ENCODE measurements at regions not wholly inside any gene's neighbourhood (a gene's known extent, or its start where the extent isn't known, plus 50 kb on each side); places are given as distances from the start of the nearest gene placed in this dataset.

DNA sequence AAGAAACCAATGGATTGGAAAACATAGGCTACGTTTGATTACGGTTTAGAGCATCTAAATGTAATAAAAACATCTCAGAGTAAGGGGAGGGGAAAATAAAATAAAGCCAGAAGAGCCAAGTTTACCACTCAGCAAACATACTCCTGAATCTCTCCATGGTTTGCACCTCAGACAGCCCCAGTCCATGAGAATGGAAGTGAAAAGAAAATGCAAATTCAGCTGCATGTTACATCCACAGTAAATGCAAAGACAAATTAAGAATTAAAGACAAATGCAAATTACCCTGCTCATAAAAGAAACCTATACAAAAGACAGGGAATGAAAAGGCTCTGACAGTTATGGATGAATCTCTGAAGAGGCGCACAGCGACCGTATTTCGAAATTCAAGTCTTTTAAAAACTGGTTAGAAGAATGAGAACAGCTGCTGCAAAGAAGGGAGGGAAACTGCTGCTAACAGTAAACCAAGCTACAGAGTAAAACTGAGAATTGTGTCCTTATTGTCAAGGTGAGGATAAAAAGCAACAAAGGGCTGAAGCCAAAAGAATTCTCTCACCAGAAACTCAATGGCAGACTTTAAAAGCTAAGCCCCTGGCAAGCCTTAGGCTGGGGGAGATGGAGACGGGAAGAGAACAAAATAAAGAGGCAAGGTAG, 197.9 kb upstream of the ACVR2A start:
- no peak for DNase-seq

DNA sequence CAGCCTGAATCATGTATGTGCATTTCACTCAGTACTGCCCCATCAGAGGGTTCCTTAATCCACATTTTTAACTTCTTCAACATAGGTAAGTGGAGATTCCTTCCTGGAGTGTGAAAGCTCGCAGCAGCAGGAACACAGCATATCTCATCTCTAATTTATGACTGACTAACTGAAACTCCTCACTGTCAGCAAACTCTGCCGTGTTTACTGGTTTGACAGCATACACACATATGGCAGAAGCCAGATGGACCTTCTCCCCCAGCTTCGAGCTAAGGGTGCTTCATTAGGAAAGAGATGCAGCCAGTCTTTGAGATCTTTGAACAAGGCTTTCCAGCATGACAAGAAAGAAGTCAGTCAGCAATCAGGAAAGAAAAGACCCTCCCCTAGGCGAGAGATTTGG, 200.3 kb upstream of the ACVR2A start:
- no peak for DNase-seq

GRCh38 chr2:147642765-147643164, 202.1 kb upstream of the ACVR2A start:
- DNase-seq: no peak

DNA sequence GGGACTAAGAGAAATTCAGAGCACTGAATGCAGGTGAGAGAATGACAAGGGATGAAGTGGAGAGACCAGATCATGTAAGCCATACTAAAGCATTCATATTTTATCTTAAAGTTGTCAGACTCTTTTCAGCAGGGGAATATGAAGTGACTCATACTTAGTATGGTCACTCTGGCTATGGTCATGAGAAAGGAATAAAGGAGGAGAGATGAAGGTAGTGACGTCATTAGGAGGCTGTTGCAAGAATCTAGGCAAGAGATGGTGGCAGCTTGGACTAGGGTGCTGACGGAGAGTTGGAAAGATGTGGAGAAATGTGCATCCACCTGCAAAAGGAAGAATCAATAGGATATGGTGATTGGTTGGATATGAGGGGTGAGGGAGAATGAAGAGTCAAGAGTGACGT, 203.2 kb upstream of the ACVR2A start:
- DNase-seq: no peak

DNA sequence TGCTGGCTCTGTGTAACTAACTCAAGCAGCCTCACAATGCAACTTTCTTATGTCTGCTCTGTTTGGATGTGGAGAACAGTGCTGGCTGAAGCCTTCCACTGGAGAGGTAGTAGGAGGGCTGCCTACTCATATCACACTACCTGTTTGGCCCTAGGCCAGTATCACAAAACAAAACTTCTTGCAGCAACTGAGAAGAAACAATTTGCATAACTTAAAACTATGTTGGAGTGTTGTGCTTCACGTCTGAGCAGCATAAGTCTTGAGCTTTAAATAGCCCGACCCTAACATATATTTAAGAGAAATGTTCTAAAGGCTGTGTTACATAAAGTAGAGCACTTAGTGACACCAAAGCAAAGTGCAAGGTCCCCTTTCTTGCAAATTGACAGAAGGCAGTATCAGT, 204.9 kb upstream of the ACVR2A start:
- DNase-seq: no peak

DNA sequence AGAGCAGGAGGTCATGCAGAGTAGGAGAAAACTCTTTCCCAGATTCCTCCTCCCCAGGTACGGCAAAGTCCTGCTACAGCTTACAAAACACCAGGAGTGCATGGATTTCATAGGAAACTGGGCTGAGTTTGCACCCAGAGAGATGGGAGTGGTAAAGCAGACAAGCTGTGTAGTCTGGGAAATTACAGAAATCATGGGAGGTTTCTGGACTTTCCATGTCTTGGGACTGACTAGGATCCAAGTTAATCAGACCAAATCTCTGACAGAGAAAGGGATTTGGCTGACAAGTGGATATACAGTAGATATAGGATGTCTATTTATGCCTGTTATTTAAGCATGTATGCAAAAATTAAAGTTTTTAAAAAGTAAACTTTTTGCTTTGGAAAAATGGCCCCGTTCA, 205.4 kb upstream of the ACVR2A start:
- no peak for DNase-seq

DNA sequence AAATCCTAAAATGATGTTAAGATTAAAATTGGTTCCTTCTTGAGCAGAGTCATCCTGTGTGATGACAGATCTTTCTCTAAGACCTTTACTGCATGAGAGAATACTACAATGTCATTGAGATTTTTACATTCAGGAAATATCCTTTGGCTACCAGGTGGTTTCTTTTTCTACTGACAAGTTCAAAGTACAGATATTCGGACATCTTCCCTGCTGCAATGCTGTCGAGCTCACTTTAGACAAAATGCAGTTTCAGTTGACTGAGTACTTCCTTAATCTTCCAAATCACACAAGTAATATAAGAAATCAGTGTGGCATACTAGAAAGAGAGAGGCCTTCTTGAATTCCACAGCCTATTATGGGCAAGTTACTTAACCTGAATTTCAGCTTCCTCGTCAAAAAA, 207.9 kb upstream of the ACVR2A start:
- no peak for DNase-seq

DNA sequence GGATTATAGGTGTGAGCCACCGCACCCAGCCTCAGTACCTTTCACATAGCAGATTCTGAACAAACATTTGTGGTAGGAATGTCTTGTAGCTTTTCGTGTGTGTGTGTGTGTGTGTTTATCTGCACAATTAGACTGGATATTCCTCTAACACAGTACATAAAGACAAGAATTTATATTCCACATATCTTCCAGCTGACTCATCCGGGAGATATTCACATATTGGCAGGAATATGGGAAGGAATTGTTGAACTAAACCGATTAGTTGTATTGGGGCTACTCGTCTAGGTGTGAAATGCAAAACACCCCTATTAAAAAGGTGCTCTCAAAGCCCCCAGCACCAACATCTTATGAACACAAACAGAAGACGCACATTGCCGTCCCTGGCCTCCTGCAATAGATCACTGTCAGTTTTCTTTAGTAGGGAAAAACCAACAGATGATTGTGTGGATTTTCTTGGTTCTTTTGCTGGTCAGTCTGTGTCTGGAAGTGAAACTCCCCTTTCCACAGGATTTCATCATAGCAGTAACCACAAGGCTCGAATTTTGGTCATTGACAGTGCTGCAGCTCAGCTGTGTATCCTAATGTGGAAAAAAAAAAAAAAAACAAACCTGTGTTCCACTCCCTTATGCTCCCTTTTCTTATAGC, 208.5 kb upstream of the ACVR2A start:
- DNase-seq: no peak

DNA sequence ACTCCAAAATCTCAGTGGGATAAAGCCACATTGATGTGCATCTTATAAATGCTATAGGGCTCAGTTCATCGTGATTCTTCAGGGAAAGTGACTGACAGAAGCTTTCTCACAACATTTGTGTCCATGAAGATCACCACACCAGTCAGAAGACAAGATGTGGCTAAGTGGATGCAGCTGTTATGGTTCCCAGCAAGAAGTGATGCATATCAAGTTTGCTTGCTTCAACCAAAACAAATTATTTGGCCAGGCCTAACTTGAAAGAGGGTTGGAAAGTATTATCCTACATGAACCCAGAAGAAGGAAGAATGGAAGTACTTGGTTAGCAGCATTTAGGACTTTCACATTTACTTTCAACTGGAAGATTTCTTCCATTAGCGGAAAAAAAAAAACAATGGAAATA, 210.0 kb upstream of the ACVR2A start:
- no peak for DNase-seq

DNA sequence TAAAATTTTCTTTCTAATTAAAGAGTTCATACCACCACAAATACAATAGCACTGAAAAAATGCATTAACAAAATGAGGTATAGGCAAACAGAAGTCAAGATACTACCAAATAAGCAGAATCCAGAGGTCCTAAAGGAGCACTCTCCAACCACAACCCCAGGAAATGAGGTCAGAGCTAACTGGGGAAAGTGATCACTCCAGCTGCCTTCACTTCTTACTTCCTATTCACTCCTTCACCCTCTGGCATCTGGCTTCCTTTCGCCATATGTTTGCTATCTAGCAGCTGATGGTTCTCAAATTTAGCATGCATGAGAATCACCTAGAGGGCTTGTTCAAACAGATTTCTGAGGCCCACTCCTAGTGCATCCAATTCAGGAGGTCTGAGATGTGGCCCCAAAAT, 212.6 kb upstream of the ACVR2A start:
- no peak for DNase-seq

DNA sequence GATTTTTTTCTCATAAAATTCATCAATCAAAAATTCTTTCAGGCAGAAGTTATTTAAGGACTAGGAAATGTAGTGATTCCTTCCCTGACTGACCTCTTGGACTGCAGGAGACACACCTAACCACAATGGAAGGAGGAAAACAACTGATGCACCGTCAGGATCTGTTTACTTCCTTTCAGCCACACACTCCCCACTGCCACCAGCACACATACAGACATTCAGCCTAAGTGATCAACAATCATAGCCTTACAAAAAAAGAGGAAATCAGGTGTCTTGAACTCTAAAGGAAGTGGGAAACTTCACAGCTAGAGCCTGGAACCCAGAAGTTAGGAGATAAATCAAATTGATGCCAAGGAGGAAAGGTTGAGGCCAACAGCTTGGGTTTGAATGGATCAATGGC, 213.5 kb upstream of the ACVR2A start:
- DNase-seq: peak; percentile 14

DNA sequence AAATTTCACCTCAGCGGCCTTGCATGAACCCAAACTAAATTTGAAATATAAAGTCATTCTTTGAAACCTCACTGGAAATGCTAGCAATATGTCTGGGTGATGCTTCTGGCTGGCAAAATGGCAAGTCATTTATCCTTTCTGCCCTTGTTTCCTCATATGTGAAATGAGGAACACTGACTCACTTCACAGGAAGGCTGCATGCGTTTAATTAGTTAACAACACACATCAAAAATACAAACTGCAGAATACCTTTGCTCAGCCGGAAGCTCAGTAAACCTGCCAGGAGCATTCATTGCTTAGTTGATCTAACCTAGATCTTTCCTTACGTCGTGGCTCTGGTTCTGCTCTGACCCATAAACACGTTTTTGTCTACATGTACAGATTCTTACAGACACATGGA, 214.2 kb upstream of the ACVR2A start:
- DNase-seq: peak; percentile 7

DNA sequence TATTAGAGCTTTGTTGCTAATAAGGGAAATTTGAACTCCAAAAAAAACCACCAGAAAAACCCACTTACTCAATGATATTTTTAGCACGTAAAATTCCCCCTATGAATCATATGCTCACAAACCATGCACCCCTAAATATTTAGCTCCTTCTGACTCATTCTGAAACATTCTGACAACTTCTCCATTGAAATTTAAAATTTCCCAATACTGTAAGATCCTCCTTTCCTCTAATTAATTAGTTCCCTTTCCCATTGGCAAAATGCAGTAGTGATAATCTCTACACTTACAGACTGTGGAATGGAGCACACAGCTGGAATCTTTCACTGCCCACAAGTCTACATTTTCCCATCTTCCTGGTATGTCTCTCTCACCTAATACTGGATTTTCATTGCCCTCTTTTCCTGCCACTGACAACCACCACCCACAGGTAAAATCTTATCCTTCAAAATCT, 215.8 kb upstream of the ACVR2A start:
- peak; percentile 5 for DNase-seq

- peak; percentile 33 for DNase-seq
These were observed 221.5 kb upstream of the ACVR2A start for GRCh38 chr2:147623328-147623727.

GRCh38 chr2:147621656-147622197, 223.1 kb upstream of the ACVR2A start:
- no peak for DNase-seq

GRCh38 chr2:147619808-147620207, 225.0 kb upstream of the ACVR2A start:
- no peak for DNase-seq

DNA sequence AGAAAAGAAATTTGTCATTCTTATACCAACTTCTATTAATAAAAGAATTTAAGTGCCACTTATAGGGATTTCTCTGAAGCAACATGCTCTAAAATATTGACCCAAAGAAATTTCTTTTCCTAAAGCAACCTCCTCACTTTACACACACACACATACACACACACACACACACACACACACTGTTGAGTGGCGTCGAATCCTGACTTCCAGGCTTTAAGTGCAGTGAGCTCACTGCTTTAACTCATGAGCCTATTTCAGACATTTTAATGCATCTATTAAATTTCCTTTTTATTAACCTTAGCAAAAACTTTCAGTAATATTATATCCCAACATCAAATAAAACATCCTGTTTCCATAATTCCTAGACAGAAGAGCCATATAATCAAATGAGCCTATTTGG, 229.1 kb upstream of the ACVR2A start:
- no peak for DNase-seq

- no peak for DNase-seq
These were observed 229.8 kb upstream of the ACVR2A start for GRCh38 chr2:147614979-147615470.

DNA sequence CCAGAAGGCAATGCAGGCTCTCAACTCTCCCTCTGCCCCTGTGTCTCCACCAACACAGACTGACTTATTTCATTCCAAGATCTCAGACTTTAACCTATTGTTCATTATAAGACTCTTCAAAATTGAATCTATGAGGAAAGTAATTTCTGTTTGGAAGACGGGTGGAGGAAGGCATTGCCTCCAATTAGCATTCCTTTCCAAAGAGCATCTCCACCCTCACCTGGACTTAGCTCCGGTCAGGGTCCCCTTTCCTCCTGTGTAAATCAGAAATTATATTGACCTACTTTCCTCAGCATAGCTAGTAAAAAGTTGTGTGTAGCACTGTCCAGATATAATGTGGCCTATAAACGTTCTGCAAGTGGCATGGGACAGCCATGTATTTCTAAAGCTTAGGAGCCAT, 230.4 kb upstream of the ACVR2A start:
- no peak for DNase-seq

GRCh38 chr2:147610496-147611040, 234.3 kb upstream of the ACVR2A start:
- no peak for DNase-seq

DNA sequence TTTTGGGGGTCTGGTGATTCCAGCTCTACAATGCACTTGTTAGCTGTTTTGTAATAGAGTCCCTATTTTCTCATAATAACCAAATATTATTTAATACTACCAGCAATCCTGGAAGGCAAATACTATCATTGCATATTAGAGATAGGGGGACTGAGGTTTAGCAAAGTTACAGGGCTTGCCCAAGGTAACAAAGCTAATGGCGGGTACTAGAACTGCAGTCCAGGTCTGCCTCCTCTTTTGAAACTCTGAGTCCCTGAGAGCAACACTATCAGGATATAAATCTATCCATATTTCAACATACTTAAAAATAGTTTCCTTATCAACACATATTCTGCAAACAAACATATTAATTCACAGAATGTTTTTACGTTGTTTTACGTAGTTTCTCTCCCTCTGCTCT, 235.5 kb upstream of the ACVR2A start:
- DNase-seq: no peak

DNA sequence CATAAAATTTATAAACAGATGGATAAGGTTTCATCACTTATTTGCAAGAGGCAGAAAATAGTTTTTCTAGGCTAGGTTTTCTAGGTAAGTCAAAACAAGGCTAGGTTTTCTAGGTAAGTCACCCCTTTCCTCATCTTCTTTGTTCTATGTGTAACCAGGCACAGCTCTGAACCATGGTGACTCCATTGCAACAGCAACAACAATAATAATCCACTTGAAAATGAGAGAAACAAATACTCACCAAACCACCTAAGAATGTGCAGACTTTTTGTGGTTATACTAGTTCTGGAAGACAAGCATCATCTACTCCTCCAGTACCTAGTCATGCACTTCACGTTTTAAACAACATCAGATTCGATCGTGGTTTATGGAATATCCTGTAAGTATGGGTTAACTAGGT, 237.4 kb upstream of the ACVR2A start:
- no peak for DNase-seq

GRCh38 chr2:147603876-147604275, 241.0 kb upstream of the ACVR2A start:
- DNase-seq: no peak

DNA sequence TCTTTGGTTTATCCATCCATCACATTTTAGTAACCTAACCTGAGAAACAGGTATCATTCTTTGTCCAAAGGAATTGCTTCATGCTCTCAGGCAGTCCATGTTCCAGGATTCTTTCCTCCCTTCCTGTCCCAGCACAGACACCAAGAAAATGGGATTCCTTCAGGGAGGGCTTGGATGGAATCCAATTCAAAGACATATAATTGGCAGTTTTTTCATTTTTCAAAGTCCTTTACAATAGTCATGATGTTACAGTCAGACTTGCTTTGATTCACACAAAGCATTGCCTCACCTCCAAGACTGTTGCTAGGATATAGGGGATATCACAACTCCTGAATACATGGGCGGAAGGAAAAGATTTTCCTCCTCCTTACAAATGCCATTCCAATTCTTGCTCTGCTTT, 241.4 kb upstream of the ACVR2A start:
- DNase-seq: no peak

Measured in CD4-positive, alpha-beta T cell treated with Interleukin-10 for 1 hour (primary cell).